GM12873 (cell line): ENCODE measurements at regions not wholly inside any gene's neighbourhood (a gene's known extent, or its start where the extent isn't known, plus 50 kb on each side); places are given as distances from the start of the nearest gene placed in this dataset.

ENCODE experiments used
- TF ChIP-seq, protein P1 (sequence below): IDR thresholded peaks from 2 replicates; pipeline ENCODE4 v1.5.1; 2012; ENCODE audit warnings: low read depth, mild to moderate bottlenecking, moderate library complexity, low read length, control low read depth; ENCODE audit not compliant: insufficient read depth; ENCODE audit errors: missing control alignments

DNA sequence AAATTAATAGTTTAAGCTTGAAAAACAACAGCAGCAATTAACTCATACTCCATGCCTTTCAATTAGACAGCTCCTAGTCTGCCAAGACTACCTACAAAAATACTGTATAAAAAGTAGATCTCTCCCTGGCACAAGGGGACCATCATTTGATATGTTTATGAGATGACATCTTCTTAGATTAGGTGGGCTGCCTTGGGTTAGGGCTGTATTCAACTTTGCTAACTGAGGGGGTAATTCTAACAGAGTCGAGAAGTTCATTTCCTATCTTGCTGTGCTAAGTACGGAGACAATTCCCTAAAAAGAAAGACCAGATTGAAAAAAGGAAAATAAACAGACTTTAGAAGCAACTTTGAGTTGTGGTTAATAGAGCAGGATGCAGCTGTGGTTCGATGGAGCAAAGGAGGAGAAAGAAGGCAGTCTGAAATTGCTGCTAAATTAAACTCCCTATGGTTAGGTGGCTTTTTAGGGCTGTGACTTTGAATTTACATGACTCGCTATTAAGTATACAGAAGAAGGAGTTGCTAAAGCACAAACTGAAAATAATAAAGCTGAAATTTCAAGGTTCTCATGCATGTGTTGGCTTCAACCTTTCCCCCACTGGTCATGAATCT, 75.4 kb downstream of the CDC7 start:
- TF ChIP-seq, protein P1, sequence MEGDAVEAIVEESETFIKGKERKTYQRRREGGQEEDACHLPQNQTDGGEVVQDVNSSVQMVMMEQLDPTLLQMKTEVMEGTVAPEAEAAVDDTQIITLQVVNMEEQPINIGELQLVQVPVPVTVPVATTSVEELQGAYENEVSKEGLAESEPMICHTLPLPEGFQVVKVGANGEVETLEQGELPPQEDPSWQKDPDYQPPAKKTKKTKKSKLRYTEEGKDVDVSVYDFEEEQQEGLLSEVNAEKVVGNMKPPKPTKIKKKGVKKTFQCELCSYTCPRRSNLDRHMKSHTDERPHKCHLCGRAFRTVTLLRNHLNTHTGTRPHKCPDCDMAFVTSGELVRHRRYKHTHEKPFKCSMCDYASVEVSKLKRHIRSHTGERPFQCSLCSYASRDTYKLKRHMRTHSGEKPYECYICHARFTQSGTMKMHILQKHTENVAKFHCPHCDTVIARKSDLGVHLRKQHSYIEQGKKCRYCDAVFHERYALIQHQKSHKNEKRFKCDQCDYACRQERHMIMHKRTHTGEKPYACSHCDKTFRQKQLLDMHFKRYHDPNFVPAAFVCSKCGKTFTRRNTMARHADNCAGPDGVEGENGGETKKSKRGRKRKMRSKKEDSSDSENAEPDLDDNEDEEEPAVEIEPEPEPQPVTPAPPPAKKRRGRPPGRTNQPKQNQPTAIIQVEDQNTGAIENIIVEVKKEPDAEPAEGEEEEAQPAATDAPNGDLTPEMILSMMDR = no peak

DNA sequence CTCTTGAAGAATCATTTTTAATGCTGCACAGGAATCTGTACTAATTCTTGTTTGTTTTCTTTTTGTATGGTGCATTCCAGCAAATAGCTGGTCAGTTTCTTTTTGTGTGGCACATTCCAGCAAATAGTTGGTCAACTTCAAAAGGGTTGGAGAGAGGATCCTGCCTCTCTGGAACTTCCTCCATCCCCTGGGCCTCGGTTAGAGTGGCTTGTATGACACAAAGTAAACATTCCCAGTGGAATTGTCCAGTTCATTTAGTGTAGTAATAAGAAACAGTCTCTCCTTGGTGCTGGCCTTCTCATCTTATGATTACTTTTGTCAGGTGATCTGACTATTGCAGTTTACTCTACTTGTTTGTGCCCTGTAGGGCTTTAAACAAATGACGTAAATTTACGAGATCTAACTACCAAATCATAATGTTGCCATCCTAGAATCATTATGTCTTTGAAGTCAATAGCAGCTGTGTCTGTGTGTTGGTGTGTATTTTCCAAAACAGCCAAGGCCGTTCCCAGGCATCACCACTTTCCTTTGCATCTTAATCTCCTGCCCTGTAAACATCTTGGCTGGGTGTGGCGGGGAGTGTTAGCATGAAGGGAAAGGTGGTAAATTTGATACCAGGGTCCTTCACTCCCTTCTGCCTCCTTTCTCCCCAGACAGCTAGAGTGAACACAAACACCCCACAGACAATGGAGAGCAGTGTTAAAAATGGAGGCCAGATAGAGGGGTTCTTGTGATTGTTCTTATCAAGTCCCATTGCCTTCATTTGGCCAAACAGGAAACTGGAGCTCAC, 77.9 kb downstream of the CDC7 start:
- TF ChIP-seq, protein P1 = no peak

DNA sequence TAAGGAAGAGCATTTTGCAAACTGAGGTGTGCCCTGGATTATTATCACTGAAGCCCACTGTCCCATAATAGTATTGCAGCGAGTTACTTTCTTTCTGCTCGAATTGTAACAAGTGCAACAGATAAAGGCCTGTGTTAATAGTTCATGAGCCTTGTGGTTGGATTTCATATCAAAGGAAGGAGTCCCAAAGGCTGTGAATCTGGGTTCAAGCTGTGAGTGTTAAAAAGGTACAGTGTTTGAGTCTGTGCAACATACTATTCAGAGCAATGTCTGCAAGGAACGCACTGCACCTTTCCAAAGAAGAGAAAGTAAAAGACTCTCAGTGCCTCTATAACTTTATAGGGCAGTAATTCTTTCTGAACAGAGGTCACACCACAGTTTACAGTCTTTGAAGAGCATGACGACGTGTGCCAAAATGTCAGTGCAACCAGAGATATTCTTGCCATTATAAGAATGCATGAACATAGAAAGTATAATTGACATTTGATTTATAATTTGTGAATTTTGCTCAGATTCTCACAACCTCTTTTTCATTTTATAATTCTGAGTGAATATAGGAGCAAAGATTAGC, 79.1 kb downstream of the CDC7 start:
- TF ChIP-seq, protein P1 = no peak

DNA sequence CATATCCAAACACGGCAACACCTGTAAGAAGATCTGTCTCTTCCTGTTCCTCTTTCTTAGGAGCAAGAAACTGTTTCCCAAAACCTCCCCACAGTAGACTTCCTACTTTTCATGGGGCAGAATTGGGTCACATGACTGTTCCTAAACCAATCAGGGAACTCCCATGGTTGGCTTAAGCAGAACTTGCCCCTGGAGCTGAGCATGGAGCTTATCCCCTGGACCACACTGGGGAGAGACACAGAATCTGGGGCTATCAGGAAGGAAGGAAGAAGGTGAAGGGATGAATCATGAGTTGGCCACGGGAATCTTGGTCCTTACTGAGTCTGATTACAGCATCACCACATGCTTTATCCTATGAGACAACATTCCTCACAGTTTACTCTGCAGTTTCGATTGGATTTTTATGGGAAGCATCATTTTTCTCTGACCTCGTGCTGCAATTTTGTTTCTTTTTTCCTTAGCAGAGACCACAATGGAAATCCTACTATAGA, 81.8 kb downstream of the CDC7 start:
- TF ChIP-seq, protein P1 = no peak

DNA sequence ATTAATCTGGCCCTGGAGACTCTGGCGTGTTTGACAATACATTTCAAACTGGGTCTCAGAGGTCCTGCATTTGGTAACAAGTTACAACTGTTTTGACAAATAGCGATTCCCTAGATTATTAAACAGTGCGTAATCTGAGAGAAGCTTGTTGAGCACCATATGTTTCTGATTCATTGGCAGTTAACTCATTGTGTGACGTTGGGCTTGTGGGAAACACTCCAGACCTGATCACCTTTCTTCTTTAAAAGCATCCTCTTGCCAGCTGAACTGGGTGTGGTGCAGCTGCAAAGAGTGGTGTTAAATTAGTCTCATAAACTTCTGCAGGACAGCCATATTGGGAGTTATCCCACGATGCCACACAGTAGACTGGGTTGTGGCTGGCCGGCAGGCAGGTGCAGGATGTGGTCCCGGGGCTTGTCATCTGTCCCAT, 82.7 kb downstream of the CDC7 start:
- TF ChIP-seq, protein P1 = no peak

DNA sequence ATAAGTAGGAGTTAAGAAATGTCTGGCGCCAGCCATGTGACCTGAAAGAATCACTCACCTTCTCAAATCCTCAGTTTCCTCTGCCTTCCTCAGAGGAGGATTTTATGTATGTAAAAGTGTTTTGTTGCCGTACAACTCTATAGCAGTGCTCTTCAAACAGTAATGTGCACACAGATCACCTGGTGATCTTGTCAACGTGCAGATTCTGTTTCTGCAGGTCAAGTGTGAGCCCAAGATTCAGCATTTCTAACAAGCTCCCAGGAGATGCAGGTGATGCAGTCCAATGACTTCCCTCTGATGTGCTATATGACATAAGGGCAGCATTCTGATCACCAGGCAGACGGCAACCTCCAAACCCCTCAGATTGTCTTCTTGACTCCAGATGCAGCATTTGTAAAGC, 83.7 kb downstream of the CDC7 start:
- TF ChIP-seq, protein P1 = no peak

DNA sequence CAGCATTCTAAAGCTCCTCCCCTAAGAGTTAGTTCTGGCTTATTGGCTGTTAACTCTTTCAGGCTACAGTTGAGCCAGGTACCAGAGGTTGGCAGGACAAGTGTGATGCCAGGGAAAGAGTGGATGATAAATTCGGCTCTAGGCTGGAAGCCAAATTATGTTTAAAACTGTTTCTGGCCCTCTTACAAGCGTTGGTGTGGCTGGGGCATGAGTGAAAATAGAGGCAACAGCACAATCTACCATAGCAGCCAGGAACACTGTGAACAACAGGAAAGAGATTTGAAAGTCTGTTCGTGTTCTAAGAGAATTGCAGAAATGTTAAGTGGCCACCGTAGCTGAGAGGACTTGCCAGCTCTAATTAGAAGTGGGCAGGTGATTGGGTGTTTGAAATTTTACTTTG, 84.2 kb downstream of the CDC7 start:
- TF ChIP-seq, protein P1 = no peak
